Left lobe of liver (tissue), 2 donors: ENCODE measurements at regions not wholly inside any gene's neighbourhood (a gene's known extent, or its start where the extent isn't known, plus 50 kb on each side); places are given as distances from the start of the nearest gene placed in this dataset.

Experiments used
- ATAC-seq: fragments of 200-7000 bp; cut with Tn5 transposase; one replicate; pipeline ENCODE4 v1.9.1; 2020; ENCODE audit warnings: mild to moderate bottlenecking, moderate library complexity
- DNase-seq: peaks from one replicate; pipeline ENCODE4 v3.0.0-alpha.2; 2020; ENCODE audit warnings: low spot score
- donor health status: DM: no; HTN: no; CAD: no; lungs with moderate emphysema.
- donor health status: DM: no; HTN: yes; CAD: no.

GRCh38 chr18:53757328-53757727, 467.1 kb downstream of the MBD2 start:
- DNase-seq (no peak), ATAC-seq (no peak)

DNA sequence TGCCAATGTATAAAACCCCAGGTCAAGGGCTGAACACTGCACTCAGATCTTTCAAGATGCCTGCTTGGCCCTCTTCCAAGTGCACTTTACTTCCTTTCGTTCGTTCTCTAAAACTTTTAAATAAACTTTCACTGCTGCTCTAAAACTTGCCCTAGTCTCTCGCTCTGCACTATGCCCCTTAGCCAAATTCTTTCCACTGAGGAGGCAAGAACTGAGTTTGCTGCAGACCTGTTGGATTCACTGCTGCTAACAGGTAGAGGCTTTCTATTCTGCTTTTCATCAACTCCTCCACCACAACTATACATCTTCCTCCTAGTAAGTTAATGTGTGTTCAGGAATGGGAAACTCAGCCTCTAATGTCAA, 467.9 kb downstream of the MBD2 start:
- ATAC-seq = no peak
- no peak for DNase-seq

DNA sequence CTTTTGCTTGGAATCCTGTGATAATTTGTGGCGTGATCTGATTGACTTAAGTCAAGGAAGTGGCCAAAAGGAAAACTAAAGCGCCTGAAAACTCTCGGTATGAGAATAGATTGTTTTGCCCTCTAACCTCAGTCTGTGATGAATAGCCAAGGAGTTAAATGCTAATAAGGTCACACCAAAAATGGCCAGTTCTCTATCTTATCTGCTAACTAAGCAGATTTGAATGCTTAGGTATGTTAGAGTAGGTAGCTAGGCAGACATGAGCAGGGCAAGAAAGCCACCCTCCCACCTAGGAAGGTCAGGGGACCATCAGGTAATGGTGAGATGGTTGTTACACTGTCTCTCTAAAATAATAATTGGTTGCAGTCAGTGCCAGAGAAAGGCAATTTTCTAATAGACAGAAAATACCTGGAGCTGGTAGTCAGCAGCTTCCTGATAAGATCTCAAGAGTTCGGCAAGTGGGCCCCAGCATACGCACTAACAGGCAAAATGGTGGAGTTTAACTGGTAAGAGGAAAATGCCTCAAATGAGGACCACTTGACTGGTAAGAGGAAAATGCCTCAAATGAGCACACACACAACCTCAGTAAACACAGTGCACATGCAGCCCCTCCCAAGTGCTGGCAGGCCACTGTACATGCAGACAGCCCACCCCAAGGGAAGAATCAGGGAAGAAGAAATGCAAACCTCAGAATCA, 468.4 kb downstream of the MBD2 start:
- no peak for DNase-seq

GRCh38 chr18:53754154-53754553, 470.3 kb downstream of the MBD2 start:
- no peak for ATAC-seq
- DNase-seq = no peak

More for the DNA sequence above, 468.4 kb downstream of the MBD2 start:
- ATAC-seq = no peak

DNA sequence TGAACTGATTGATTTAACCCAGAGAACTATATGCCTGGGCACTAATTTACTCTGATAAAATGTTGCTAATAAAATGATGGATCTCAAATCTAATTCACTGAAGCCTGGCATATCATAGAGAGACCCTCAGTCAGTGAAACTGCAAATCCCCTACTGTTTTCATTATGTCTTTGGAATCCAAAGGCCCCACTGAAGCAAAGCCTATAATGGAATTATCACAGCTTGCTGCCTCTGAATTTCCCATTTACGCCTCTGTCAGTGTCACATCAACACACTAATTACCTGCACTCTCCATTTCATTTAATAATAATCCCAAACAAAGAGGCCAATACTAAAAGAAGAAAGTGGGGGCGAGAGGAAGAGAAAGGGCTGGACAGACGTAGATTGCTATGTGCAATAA, 470.9 kb downstream of the MBD2 start:
- no peak for DNase-seq
- no peak for ATAC-seq

GRCh38 chr18:53752781-53753367, 471.6 kb downstream of the MBD2 start:
- peak; percentile 57 for ATAC-seq
- DNase-seq = no peak

- ATAC-seq (no peak), DNase-seq (no peak)
These were observed 474.7 kb downstream of the MBD2 start for GRCh38 chr18:53749766-53750165.

DNA sequence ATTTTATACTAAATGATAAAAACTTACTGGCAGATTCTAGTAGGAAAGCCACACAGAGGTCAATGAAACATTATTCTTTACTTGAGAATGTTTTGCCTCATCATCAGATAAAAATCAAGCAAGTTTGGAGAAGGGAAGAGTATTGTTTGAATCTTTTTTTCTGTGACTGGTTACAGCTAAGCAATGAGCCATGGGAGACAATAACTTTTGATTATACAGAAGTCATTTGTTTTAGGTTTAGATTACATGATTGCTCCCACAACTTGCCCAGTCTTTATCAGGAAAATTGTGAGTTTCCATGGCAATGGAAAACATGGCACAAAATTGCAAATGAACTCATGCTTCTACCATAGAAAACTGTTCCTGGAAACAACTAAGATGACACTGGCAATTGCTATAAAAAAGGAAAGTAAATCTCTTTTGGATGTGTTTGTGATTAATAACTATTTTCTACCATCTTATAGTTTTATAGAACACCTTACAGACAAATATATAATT, 476.8 kb downstream of the MBD2 start:
- DNase-seq (no peak), ATAC-seq (no peak)

- DNase-seq = no peak
- no peak for ATAC-seq
These were observed 477.3 kb downstream of the MBD2 start for GRCh38 chr18:53747210-53747609.

DNA sequence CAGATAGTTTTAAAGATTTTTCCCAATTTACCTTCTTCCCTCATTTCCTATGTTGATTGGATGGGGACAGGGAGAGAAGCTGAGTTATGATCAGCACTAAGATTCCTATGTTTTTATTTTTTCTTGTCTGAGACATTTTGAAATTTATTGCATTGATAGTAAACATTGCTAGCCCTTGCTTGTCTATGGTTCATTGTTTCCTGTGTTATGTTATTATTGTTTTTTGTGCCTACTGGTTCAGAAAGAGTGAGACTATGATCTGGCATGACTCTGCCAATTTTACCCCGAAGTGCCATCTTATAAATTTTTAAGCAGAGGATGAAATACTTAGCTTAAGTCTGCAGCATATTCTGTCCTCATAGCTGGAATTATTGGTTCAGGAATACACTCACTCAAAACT, 478.5 kb downstream of the MBD2 start:
- ATAC-seq (no peak), DNase-seq (no peak)

- no peak for DNase-seq
- ATAC-seq = no peak
These were observed 479.1 kb downstream of the MBD2 start for GRCh38 chr18:53745224-53745967.

GRCh38 chr18:53739700-53740099, 484.8 kb downstream of the MBD2 start:
- ATAC-seq (no peak), DNase-seq (no peak)

DNA sequence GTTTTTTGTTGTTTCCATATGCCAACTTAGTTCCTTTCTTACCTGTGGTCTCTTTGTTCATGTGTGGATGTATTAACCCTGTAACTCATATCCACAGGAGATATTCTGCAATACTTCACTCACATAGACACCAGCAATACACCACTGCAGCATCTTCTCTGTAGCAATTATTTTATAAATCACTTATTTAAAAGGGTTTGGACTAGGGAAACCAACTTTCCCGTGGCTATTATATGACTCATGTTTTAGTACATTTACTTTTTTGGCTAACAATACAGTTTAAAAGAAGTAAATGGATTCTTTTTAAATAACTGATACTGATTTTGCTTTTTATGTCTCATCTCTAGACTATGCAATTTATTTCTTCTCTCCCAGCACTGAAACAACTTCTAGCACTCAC, 488.9 kb downstream of the MBD2 start:
- DNase-seq (no peak), ATAC-seq (no peak)

DNA sequence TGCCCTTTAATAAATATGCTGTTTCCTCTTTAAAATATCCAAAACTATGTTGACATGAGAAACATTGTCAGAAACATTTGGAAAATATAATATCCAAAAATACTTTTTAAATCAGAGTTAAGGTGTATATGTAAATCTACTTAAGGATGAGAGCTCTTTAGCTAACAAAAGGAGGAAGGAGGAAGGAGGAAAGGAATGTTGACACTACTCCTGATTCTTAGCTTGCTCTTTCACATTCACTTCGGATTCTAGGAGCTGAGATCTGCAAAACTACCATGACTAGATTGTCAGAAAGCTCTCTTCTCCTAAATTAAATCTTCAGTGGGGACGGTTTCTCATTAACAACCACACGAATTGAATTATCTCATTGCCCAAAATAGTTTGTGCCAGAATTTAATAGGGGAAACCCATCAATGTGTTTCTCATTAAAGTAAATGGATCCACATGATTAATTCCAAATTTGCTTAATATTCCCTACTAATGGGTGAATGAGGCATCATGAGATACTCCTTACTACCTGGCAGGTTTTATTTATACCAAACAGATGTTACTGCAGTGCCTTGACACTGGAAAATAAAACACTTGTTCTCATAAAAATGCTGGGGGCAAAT, 509.1 kb downstream of the MBD2 start:
- no peak for ATAC-seq

DNA sequence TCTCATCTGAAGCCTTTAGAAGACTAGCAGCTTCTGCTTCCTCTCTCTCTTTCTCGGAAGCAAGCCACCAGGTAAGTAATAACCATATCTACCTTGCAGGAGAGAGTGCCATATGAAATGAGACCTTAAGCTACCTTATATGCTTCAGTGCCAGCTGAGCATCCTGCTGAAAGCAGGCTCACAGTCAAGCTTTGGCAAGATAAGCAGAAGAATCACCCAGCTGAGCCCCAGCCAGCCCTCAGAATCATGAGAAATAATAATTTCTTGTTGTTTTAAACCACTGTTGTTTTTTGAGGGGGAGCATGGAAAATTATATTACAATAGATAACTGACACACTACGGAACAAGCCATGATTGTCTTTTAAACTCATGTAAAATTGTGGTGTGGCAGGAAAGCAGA, 514.4 kb downstream of the MBD2 start:
- ATAC-seq = no peak
- DNase-seq = no peak

More for the DNA sequence above, 509.1 kb downstream of the MBD2 start:
- no peak for DNase-seq

DNA sequence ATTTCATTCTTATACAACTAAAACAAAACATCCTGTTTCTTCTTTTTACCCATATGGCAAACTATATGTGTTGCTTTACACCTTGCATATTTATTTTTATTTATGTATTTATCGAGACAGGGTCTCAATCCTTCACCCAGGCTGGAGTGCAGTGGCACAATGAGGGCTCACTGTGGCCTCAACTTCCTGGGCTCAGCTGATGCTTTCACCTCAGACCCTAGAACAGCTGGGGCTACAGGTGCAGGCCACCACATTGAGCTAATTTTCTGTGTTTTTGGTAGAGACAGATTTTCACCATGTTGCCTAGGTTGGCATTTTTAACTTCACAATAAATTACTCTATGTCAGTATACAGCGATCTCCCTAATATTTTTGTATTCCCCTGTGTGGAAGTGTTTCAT, 522.0 kb downstream of the MBD2 start:
- no peak for ATAC-seq
- no peak for DNase-seq

DNA sequence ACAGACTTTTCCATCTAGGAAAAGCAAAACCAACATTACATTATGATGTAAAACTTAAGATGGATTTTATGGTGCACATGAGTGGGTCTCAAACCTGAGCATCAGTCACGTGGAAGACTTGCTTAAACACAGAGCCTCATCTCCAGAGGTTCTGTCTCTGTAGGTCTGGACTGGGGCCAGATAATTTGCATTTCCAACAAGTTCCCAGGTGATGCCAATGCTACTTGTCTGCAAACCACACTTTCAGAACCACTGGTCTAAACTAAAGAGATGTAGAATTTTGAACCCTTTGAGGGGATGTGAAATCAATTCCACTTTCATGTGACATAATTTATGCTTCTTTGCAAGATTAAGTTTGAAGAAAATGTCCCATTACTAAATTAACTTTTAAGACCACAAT, 522.8 kb downstream of the MBD2 start:
- no peak for DNase-seq
- ATAC-seq = no peak

DNA sequence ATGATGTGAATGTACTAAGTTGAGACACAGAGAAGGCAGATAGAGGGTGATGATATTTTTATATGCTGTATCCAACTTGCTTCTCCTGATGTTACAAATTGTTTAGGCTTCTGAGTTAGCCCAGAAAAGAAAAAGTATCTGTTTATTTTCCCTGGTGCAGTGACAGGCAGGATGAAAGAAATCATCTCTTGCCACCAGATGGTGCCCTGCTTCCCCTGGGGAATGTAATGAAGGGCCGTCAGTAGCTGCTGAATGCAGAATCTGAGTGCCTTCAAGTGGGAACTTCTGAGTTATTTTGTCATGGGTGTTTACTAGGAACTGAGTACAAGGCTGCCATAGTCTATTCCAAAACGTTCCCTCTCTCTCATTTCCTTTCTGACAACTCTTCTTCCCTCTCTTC, 525.6 kb downstream of the MBD2 start:
- DNase-seq (no peak), ATAC-seq (peak; percentile 71)

GRCh38 chr18:53689886-53690285, 534.6 kb downstream of the MBD2 start:
- ATAC-seq = no peak
- DNase-seq = no peak

DNA sequence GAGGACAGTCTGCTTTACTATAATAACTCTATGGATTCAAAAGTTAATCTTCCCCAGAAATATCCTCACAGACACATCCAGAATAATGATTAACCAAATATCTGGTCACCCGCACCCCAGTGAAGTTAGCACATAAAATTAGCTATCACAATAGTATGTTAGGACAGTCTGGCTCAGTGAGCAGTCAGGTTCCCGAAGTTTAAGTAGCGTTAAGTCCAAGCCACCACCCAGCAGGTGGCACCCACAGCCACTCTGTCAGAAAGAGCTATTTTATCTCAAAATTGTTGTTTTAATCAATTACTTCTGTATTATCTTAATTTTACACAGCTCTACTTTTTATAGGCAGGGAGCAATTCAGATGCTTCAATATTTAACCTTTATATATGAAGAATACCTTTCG, 537.5 kb downstream of the MBD2 start:
- no peak for DNase-seq
- ATAC-seq = no peak

- DNase-seq = no peak
- no peak for ATAC-seq
These were observed 541.7 kb downstream of the MBD2 start for GRCh38 chr18:53682796-53683195.

GRCh38 chr18:53677480-53677879, 547.0 kb downstream of the MBD2 start:
- no peak for DNase-seq
- no peak for ATAC-seq
